ENCODE measurements at regions not wholly inside any gene's neighbourhood (a gene's known extent, or its start where the extent isn't known, plus 50 kb on each side); places are given as distances from the start of the nearest gene placed in this dataset.
"Not testable (repeated sequence)": the region's sequence is repeated elsewhere in the genome, so short reads cannot be mapped to it uniquely, and the experiment has no call there.

- DNase-seq: no peak
Measured at GRCh38 chr10:121351540-121351939, 246.7 kb downstream of the FGFR2 start.

- DNase-seq: no peak
Measured at GRCh38 chr10:121352231-121352855, 245.9 kb downstream of the FGFR2 start.

- no peak for DNase-seq
Measured at GRCh38 chr10:121355161-121355560, 243.1 kb downstream of the FGFR2 start.

- no peak for DNase-seq
Measured at GRCh38 chr10:121356183-121356582, 242.1 kb downstream of the FGFR2 start.

- DNase-seq: no peak
Measured at GRCh38 chr10:121357401-121357800, 240.8 kb downstream of the FGFR2 start.

- no peak for DNase-seq
Measured at GRCh38 chr10:121362026-121362425, 236.2 kb downstream of the FGFR2 start.

- no peak for DNase-seq
Measured at GRCh38 chr10:121365566-121365965, 232.7 kb downstream of the FGFR2 start.

- DNase-seq: peak; percentile 35
Measured at GRCh38 chr10:121368347-121369025, 229.8 kb downstream of the FGFR2 start.

- no peak for DNase-seq
Measured at GRCh38 chr10:121369616-121370015, 228.6 kb downstream of the FGFR2 start.

- DNase-seq: no peak
Measured at GRCh38 chr10:121371836-121372235, 226.4 kb downstream of the FGFR2 start.

- no peak for DNase-seq
Measured at GRCh38 chr10:121373411-121373810, 224.8 kb downstream of the FGFR2 start.

- DNase-seq: no peak
Measured at GRCh38 chr10:121374121-121374520, 224.1 kb downstream of the FGFR2 start.

- DNase-seq: no peak
Measured at GRCh38 chr10:121375172-121375571, 223.1 kb downstream of the FGFR2 start.

- no peak for DNase-seq
Measured at GRCh38 chr10:121378251-121378801, 219.9 kb downstream of the FGFR2 start.

GRCh38 chr10:121379013-121379412, 219.2 kb downstream of the FGFR2 start:
- no peak for DNase-seq

GRCh38 chr10:121380211-121380610, 218.0 kb downstream of the FGFR2 start:
- DNase-seq: no peak

- DNase-seq: not testable (repeated sequence)
Measured at GRCh38 chr10:121382029-121382520, 216.2 kb downstream of the FGFR2 start.

GRCh38 chr10:121385136-121385535, 213.1 kb downstream of the FGFR2 start:
- no peak for DNase-seq

GRCh38 chr10:121392657-121393056, 205.6 kb downstream of the FGFR2 start:
- no peak for DNase-seq

GRCh38 chr10:121393522-121393921, 204.7 kb downstream of the FGFR2 start:
- no peak for DNase-seq

GRCh38 chr10:121400507-121400906, 197.7 kb downstream of the FGFR2 start:
- not testable (repeated sequence) for DNase-seq

- DNase-seq: no peak
Measured at GRCh38 chr10:121403527-121403926, 194.7 kb downstream of the FGFR2 start.

- no peak for DNase-seq
Measured at GRCh38 chr10:121404611-121405010, 193.6 kb downstream of the FGFR2 start.

GRCh38 chr10:121405096-121405495, 193.1 kb downstream of the FGFR2 start:
- DNase-seq: no peak

Data from NCI-H69 (cell line).